HG02588 (cell line): ENCODE measurements at regions not wholly inside any gene's neighbourhood (a gene's known extent, or its start where the extent isn't known, plus 50 kb on each side); places are given as distances from the start of the nearest gene placed in this dataset.

ENCODE experiments used
- ATAC-seq: cut with Tn5 transposase; IDR thresholded peaks from one replicate; pipeline ENCODE4 v1.9.1; 2021; ENCODE audit warnings: mild to moderate bottlenecking, moderate library complexity; ENCODE audit not compliant: unreplicated experiment

DNA sequence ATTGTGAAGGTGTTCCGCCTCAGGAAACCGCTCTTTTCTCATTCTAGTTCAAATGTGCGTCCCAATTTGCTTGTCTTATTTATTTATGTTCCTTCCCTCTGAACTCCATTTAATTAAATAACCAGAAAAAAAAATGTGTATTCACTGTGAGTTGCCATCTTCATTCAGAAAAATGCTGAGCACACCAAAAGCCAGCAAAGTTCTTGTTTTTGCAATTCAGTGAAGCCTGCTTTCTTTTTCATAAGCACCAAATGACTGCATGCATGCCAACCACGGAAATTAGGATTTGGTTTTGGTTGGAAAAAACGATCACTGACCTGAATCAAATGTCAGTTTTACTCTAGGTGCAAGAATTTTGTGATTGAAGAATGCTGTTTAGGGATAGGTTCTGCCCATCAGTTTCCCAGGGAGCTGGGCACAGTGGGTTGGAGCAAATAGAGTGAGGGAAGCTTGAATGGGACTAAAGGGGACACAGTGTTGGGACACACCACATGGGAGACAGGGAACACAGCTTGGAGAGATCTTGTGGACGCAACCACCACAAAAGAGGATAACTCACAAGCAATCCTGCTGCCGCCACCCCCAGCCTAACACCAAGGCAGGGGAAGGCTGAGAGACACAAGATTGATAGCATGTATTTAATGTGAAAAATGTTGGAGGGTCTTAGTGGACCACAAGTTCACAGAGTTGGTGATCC lies 183.4 kb upstream of the GALNT2 start:
- ATAC-seq: no peak

- no peak for ATAC-seq
Observed at GRCh38 chr1:229884765-229885164, 182.3 kb upstream of the GALNT2 start.

- no peak for ATAC-seq
Observed at GRCh38 chr1:229885568-229886495, 181.2 kb upstream of the GALNT2 start.

GRCh38 chr1:229886636-229887035 lies 180.4 kb upstream of the GALNT2 start:
- ATAC-seq: no peak

DNA sequence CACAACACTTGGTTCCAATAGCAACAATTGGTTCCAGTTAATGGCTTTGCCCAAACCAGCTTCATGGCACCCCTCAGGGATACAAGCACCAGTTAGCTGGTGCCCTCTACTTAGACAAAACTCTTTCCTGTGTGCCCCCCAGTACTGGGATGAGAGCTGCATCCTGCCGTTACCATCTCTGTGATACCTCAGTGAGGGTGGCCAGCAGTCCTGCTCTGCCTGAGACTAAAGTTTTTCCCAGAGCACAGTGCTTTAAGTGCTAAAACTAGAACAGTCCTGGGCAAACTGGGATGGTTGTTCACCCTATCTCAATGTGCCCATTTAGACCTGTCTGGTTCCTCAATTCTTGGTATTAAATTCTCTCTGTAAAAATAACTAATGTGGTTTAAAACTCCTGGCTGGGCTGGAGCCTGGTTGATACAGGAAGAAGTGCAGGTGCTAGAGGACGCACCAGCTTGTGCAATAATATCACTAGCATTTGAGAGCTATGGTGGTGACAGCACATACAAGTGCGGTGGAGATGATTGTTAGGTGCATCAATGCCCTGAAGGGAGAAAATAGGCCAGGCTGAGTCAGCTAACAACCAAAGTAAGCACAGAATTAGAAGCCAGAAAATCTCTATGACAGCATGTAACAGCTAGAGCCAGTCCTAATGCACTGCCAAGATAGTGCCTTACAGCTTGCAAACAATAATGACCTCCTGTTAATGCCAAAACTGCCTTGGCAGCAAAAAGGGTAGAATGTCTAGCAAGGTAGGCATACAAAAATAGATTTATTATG lies 179.8 kb upstream of the GALNT2 start:
- no peak for ATAC-seq

GRCh38 chr1:229888157-229888556 lies 178.9 kb upstream of the GALNT2 start:
- ATAC-seq: no peak

- no peak for ATAC-seq
Observed at GRCh38 chr1:229888561-229889001, 178.5 kb upstream of the GALNT2 start.

- ATAC-seq: no peak
Observed at GRCh38 chr1:229889031-229889517, 178.0 kb upstream of the GALNT2 start.

- ATAC-seq: no peak
Observed at GRCh38 chr1:229891227-229891626, 175.8 kb upstream of the GALNT2 start.

DNA sequence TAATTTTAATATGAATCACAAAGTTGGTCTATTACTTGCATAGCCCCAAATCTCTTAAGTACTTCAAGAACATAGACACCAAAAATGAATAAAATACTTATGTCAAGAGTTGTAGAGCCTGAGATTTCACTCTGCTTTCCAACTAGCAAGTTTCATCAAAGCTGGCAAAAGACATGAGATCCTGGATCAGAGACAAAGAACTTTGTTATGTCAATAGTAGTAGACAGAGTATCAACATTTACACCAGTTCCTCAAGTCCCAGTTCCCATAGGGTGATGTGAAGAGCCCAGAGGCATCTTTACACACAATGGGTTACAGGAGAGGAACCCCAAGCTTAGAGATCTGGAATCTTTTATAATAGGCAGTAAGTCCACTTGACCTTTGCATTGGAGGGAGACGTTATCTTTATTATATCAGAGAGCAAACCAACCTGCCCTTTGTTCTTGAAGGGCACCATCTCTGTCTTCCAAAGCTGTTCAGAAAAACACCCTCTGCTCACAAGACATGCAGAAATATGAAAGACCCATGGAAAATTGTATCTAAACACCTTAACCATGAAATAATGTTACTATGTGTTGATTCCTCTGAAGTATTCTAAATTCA lies 174.4 kb upstream of the GALNT2 start:
- ATAC-seq: no peak

DNA sequence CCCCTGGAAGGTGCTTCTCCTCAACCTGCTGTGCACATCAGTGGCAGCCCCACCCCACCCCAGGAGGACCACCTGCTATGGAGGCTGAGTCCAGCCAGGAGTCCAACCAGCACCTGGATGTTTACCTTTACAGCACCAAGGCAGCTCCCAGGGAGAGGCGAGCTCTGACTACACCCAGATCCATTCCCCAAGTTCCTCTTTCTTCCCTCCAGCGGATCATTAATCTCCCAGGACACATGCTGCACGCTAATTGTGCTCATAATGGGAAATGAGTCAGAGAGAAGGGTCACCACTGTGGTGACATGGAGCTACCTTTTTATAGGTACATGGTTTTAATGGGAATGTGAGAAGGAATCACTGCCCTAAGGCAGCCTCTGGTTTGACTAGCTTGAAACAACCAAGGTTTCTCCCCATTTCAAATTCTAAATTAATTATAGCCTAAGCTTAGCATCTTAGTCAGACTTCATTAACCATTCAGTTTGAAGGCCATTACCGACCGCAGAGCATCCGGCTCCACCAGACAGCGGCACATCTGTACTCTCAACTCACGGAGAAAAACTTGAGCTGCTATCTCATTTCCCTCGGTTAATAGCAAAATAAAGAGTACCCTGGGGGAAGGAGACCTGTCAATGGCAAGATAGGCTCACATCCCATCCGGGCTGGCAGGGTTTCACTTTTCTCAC lies 173.1 kb upstream of the GALNT2 start:
- no peak for ATAC-seq

DNA sequence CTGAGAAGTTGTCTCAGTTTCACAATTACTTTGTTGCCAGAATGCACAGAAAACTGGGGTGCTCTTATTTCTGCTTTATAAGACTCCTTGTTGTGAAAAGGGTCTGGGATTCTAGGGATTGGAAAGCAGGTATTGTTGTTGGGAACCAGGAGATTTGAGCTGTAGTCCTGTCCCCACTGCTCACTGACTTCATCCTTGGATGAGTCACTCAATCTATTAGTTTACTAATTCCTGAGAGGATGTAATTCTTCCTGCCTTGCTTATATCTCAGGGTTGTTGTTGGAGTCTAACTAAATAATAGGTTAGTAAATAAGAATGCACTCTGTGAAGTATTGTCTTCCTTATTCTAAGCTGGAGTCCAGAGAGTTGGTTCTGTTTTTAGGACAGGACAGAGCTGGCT lies 172.5 kb upstream of the GALNT2 start:
- ATAC-seq: no peak

DNA sequence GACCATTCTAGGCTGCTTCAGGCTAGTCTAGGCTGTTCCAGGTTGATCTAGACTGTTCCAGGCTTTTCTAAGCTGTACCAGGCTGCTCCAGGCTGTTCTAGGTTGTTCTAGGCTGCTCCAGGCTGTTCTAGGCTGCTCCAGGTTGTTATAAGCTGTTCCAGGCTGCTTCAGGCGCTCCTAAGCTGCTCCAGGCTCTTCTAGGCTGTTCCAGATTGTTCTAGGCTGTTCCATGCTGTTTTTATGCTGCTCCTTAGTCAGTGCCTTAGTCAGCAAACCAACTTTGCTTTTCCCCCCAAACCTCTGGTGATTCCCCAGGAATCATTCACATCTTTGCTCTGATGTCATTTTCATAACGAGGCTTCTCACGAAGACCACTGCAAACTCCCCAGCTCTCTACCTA lies 171.4 kb upstream of the GALNT2 start:
- ATAC-seq: no peak

DNA sequence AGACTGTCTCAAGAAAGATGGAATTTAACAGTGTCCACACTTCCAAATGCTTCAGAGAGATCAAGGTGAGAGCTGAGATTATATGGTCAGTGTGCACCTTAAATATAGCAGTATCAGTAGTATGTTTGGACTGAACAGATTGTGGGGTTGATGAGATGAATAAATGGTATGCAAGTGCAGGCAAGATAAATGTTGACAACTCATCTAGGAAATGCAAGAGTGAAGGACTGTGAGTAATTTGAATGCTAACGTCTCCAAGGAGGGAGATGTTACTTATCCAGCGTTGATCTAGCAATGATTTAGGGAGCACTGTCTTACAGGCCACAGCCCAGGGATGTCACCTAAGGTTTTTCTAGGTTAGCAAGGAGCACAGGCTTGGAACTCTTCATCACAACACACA lies 170.7 kb upstream of the GALNT2 start:
- ATAC-seq: no peak

- ATAC-seq: no peak
Observed at GRCh38 chr1:229896861-229897260, 170.2 kb upstream of the GALNT2 start.

- no peak for ATAC-seq
Observed at GRCh38 chr1:229897501-229897900, 169.5 kb upstream of the GALNT2 start.

GRCh38 chr1:229900220-229900619 lies 166.8 kb upstream of the GALNT2 start:
- ATAC-seq: no peak

GRCh38 chr1:229905031-229905545 lies 161.9 kb upstream of the GALNT2 start:
- ATAC-seq: no peak

GRCh38 chr1:229905652-229906051 lies 161.4 kb upstream of the GALNT2 start:
- ATAC-seq: no peak
